ENCODE measurements at regions not wholly inside any gene's neighbourhood (a gene's known extent, or its start where the extent isn't known, plus 50 kb on each side); places are given as distances from the start of the nearest gene placed in this dataset.
"Not testable (repeated sequence)": the region's sequence is repeated elsewhere in the genome, so short reads cannot be mapped to it uniquely, and the experiment has no call there.

DNA sequence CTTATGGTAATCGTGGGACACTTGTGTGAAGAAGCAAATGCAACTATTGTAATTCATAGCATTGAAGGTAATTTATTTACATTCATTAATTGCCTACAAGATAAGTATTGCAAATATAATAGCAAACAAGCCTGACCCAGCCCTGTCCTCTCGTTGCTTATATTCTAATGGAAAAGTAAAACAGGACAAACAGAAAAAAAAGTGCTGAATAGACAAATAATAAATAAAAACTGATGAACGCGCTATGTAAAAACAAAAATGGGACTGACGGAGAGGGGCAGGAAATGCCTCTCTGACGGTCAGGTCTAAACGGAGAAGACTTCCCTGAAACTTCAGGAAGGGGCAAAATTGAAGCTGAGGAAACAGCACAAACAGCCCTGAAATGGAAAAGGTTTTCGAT lies 284.9 kb upstream of the FRG1 start:
- H2BK120ac ChIP-seq (ENCODE audit: low read depth, low read length); H3K9me1 ChIP-seq (ENCODE audit: insufficient read depth, low read length); H4K91ac ChIP-seq (ENCODE audit: insufficient read depth, low read depth, low read length); H3K27ac ChIP-seq (ENCODE audit: insufficient read depth, low read length); H2AK5ac ChIP-seq (ENCODE audit: low read depth, low read length); H3K18ac ChIP-seq (ENCODE audit: low read depth, low read length); DNase-seq; H3K4me3 ChIP-seq (ENCODE audit: insufficient read depth, low read depth, low read length); H3K56ac ChIP-seq (ENCODE audit: extremely low read depth, insufficient read depth, low read length); H3K14ac ChIP-seq (replicated peaks; ENCODE audit: low read depth, low read length); H2AK9ac ChIP-seq (replicated peaks; ENCODE audit: low read depth, low read length, poor library complexity); H2BK15ac ChIP-seq (ENCODE audit: low read depth, low read length); H2BK20ac ChIP-seq (ENCODE audit: low read depth, low read length); H3K4me2 ChIP-seq (ENCODE audit: low read depth, low read length); CTCF ChIA-PET; intact Hi-C loops (cut with micrococcal nuclease); H3K36me3 ChIP-seq (ENCODE audit: control insufficient read depth, insufficient read depth, low read length); H3K79me1 ChIP-seq (ENCODE audit: low read depth in 1 of 2, low read length in 2 of 2); H2BK5ac ChIP-seq (ENCODE audit: low read depth, low read length, poor library complexity, severe bottlenecking); ATAC-seq (ENCODE audit: low read depth); H2AFZ ChIP-seq (replicated peaks; ENCODE audit: low read length, poor library complexity); in situ Hi-C loops (cut with MboI; ENCODE audit: low sequenced_read_pairs); H3K4me1 ChIP-seq (ENCODE audit: control insufficient read depth, insufficient read depth, low read length); H3K27me3 ChIP-seq (ENCODE audit: control insufficient read depth, insufficient read depth, low read length); H4K5ac ChIP-seq (ENCODE audit: low read depth, low read length); H3K9me3 ChIP-seq (ENCODE audit: control insufficient read depth, insufficient read depth, low read length); H3K4ac ChIP-seq (ENCODE audit: low read depth, low read length); H3K9ac ChIP-seq (ENCODE audit: low read depth, low read length); H4K20me1 ChIP-seq (ENCODE audit: insufficient read depth, low read length); H4K8ac ChIP-seq (ENCODE audit: low read depth in 2 of 2, low read length in 2 of 2); POLR2A ChIA-PET (ENCODE audit: unreplicated experiment); BruUV-seq (replicated peaks); dilution Hi-C loops (cut with HindIII; ENCODE audit: low sequenced_read_pairs, unreplicated experiment); H3K23ac ChIP-seq (ENCODE audit: low read depth, low read length): not testable (repeated sequence)
- 80% methylated on average over 2 of the region's 8 CpGs; no CpG with 5 or more reads in 1 of the 2 experiments for WGBS, 2 experiments (ENCODE audit: extremely low coverage in 2 of 2, insufficient read length in 1 of 2)
- TF ChIP-seq MAFK (IDR thresholded peaks at IDR 0.05; ENCODE audit: low read depth, low read length) = peak; percentile 90

Data from IMR-90 (cell line).